Erythroblast (primary cell): ENCODE measurements at regions not wholly inside any gene's neighbourhood (a gene's known extent, or its start where the extent isn't known, plus 50 kb on each side); places are given as distances from the start of the nearest gene placed in this dataset.

Experiments used
- GATA1 ChIP-seq: IDR thresholded peaks from 2 replicates; pipeline ENCODE4 v1.6.1; 2011; ENCODE audit warnings: low read depth, mild to moderate bottlenecking, control low read depth, low read length, moderate library complexity
- POLR2A ChIP-seq: IDR thresholded peaks from 2 replicates; pipeline ENCODE4 v1.6.1; 2011; ENCODE audit warnings: mild to moderate bottlenecking, low read length

DNA sequence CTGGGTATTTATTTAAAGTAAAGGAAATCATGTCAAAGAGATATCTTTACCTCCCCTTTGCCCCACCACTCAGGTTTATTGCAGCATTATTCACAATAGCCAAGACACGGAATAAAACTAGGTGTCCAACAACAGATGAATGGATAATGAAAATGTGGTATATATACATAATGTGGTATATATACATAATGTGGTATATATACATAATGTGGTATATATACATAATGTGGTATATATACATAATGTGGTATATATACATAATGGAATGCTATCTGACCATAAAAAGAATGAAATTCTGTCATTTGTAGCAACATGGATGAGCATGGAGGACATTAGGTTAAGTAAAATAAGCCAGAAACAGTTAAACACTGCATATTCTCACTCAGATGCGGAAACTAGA is 262.6 kb upstream of the PLXNA2 start:
- TF ChIP-seq POLR2A (no peak), GATA1 (no peak)
